ENCODE measurements at regions not wholly inside any gene's neighbourhood (a gene's known extent, or its start where the extent isn't known, plus 50 kb on each side); places are given as distances from the start of the nearest gene placed in this dataset.

GRCh38 chr14:82182646-82183045 is 649.0 kb upstream of the SEL1L start:
- no peaks in the 10 kb centered on the region for H4K20me1 ChIP-seq (ENCODE audit: insufficient read depth)
- no peaks in the 10 kb centered on the region for H3K27me3 ChIP-seq (ENCODE audit: insufficient read depth, low read depth, low read length)
- TF ChIP-seq POLR2AphosphoS5 (IDR thresholded peaks at IDR 0.05), result no peak
- H3K36me3 ChIP-seq (ENCODE audit: insufficient read depth, low read length), result no peaks in the 10 kb centered on the region
- no peak overlapping the region for H3K9ac ChIP-seq (ENCODE audit: low read length)
- H3F3A ChIP-seq (ENCODE audit: insufficient read depth, low read length, poor library complexity, severe bottlenecking), result no peaks in the 10 kb centered on the region
- H3K4me3 ChIP-seq (ENCODE audit: low read length), result no peak overlapping the region
- no peaks in the 10 kb centered on the region for H3K9me3 ChIP-seq (ENCODE audit: low read length)
- no peaks in the 10 kb centered on the region for H3K9me2 ChIP-seq (ENCODE audit: insufficient read depth, low read length)
- H3K27ac ChIP-seq (ENCODE audit: low read length), result no peak overlapping the region
- no peak overlapping the region for H3K4me2 ChIP-seq (ENCODE audit: low read length)
- H3K79me2 ChIP-seq (replicated peaks; ENCODE audit: insufficient read depth, low read length), result no peaks in the 10 kb centered on the region
- H2AFZ ChIP-seq (ENCODE audit: low read depth, low read length), result no peak overlapping the region

- Histone ChIP-seq H2AFZ (ENCODE audit: low read depth, low read length) (no peak overlapping the region), H3K4me3 (ENCODE audit: low read length) (no peak overlapping the region), H3K27me3 (ENCODE audit: insufficient read depth, low read depth, low read length) (no peaks in the 10 kb centered on the region), H3K27ac (ENCODE audit: low read length) (no peak overlapping the region), H3K4me2 (ENCODE audit: low read length) (no peak overlapping the region), H3K79me2 (replicated peaks; ENCODE audit: insufficient read depth, low read length) (no peaks in the 10 kb centered on the region), H3K9me3 (ENCODE audit: low read length) (no peaks in the 10 kb centered on the region), H3F3A (ENCODE audit: insufficient read depth, low read length, poor library complexity, severe bottlenecking) (no peaks in the 10 kb centered on the region), H4K20me1 (ENCODE audit: insufficient read depth) (no peaks in the 10 kb centered on the region), H3K9ac (ENCODE audit: low read length) (no peak overlapping the region), H3K36me3 (ENCODE audit: insufficient read depth, low read length) (no peaks in the 10 kb centered on the region), H3K9me2 (ENCODE audit: insufficient read depth, low read length) (no peaks in the 10 kb centered on the region)
- TF ChIP-seq RAD21 (conservative IDR thresholded peaks at IDR 0.05) (no peak), POLR2AphosphoS5 (IDR thresholded peaks at IDR 0.05) (no peak), EP300 (conservative IDR thresholded peaks at IDR 0.05; ENCODE audit: poor library complexity, severe bottlenecking) (no peak), EZH2 (IDR thresholded peaks at IDR 0.05; ENCODE audit: borderline replicate concordance, insufficient read depth, low read length, poor library complexity, severe bottlenecking) (no peak), REST (IDR thresholded peaks at IDR 0.05; ENCODE audit: borderline replicate concordance) (no peak), SMC3 (conservative IDR thresholded peaks at IDR 0.05; ENCODE audit: poor library complexity) (no peak), CTCF (IDR thresholded peaks at IDR 0.05; ENCODE audit: poor library complexity, severe bottlenecking) (no peak)
Measured at GRCh38 chr14:82190742-82191141, 657.1 kb upstream of the SEL1L start.

- Histone ChIP-seq H3K36me3 (ENCODE audit: insufficient read depth, low read length) (no peaks in the 10 kb centered on the region), H3K27ac (ENCODE audit: low read length) (no peak overlapping the region), H3K4me2 (ENCODE audit: low read length) (no peak overlapping the region), H3K9ac (ENCODE audit: low read length) (no peak overlapping the region), H2AFZ (ENCODE audit: low read depth, low read length) (no peak overlapping the region), H3F3A (ENCODE audit: insufficient read depth, low read length, poor library complexity, severe bottlenecking) (no peaks in the 10 kb centered on the region), H3K79me2 (replicated peaks; ENCODE audit: insufficient read depth, low read length) (no peaks in the 10 kb centered on the region), H3K9me2 (ENCODE audit: insufficient read depth, low read length) (no peaks in the 10 kb centered on the region), H3K27me3 (ENCODE audit: insufficient read depth, low read depth, low read length) (no peaks in the 10 kb centered on the region), H3K9me3 (ENCODE audit: low read length) (no peaks in the 10 kb centered on the region), H3K4me3 (ENCODE audit: low read length) (no peak overlapping the region), H4K20me1 (ENCODE audit: insufficient read depth) (no peaks in the 10 kb centered on the region)
- no peak for TF ChIP-seq EP300 (conservative IDR thresholded peaks at IDR 0.05; ENCODE audit: poor library complexity, severe bottlenecking)
- TF ChIP-seq TAF1 (IDR thresholded peaks at IDR 0.05; ENCODE audit: low read depth), result no peak
Measured at GRCh38 chr14:82192387-82192786, 658.7 kb upstream of the SEL1L start.
